ENCODE measurements at regions not wholly inside any gene's neighbourhood (a gene's known extent, or its start where the extent isn't known, plus 50 kb on each side); places are given as distances from the start of the nearest gene placed in this dataset.

DNA sequence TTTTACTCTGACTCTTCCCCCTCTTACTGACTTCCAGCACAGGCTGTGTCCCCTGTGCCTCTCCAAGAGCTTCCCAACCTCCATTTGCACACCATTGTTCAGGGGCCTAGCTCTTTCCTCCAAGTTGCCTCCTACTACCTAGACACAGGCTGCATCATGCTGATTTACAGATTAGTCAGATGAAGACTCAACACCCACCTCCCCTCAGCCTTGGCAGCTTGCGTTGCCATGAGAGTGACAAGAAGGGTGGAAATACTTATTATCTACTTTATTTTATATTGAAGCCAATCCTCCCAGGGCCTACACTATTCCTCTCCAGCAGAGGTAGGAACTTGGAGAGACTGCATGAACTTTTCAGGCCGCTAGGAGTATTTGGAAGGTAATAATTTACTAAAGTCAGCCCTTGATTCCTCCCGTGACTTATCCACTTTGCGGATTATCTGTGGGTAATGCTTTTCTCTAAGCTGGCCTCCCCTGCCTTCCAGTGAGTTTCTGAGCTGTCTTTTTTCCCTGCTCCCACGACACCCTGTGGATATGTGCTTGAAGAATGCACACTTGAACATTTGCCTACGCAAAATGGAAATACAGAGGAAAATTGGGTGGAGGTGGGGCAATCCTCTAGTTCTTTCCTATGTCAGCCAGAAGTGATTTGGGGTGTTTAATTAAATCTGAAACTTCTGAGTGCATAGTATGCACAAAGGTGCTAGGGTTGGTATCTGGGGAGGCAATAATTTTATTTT, 74.1 kb upstream of the TMEM164 start:
- Mint-ChIP-seq H3K27ac (no peak overlapping the region), H3K4me1 (peaks cover 20% of the 10 kb centered on the region), H3K9me3 (no peaks in the 10 kb centered on the region), H3K4me3 (no peak overlapping the region), H3K36me3 (ENCODE audit: low read depth) (no peaks in the 10 kb centered on the region), H3K27me3 (ENCODE audit: low read depth) (no peaks in the 10 kb centered on the region)
- TF ChIP-seq, protein P1, sequence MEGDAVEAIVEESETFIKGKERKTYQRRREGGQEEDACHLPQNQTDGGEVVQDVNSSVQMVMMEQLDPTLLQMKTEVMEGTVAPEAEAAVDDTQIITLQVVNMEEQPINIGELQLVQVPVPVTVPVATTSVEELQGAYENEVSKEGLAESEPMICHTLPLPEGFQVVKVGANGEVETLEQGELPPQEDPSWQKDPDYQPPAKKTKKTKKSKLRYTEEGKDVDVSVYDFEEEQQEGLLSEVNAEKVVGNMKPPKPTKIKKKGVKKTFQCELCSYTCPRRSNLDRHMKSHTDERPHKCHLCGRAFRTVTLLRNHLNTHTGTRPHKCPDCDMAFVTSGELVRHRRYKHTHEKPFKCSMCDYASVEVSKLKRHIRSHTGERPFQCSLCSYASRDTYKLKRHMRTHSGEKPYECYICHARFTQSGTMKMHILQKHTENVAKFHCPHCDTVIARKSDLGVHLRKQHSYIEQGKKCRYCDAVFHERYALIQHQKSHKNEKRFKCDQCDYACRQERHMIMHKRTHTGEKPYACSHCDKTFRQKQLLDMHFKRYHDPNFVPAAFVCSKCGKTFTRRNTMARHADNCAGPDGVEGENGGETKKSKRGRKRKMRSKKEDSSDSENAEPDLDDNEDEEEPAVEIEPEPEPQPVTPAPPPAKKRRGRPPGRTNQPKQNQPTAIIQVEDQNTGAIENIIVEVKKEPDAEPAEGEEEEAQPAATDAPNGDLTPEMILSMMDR (IDR thresholded peaks at IDR 0.05; ENCODE audit: unreplicated experiment in 3 of 3): no peak

DNA sequence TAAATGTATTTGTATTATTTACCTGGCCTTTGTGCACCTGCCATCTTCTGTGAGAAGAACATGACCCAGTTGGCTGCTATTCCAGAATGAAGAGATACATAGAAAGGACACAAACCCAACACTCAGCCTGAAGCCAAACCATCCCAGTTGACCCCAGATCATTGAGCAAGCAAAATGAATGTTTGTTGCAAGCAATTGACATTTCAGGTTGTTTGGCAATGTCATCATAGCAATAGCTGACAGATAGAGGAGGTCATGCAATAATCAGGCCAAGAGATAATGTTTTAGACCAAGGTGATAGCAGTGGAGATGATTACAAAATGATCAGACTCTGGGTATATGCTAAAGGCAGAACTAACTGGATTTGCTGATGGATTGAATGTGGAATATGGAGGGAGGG, 71.2 kb upstream of the TMEM164 start:
- Mint-ChIP-seq H3K9me3 (no peaks in the 10 kb centered on the region), H3K27ac (no peak overlapping the region), H3K27me3 (ENCODE audit: low read depth) (no peaks in the 10 kb centered on the region), H3K36me3 (ENCODE audit: low read depth) (no peaks in the 10 kb centered on the region), H3K4me3 (no peak overlapping the region), H3K4me1 (peaks cover 29% of the 10 kb centered on the region)
- TF ChIP-seq, protein P1 (IDR thresholded peaks at IDR 0.05; ENCODE audit: unreplicated experiment in 3 of 3): no peak

DNA sequence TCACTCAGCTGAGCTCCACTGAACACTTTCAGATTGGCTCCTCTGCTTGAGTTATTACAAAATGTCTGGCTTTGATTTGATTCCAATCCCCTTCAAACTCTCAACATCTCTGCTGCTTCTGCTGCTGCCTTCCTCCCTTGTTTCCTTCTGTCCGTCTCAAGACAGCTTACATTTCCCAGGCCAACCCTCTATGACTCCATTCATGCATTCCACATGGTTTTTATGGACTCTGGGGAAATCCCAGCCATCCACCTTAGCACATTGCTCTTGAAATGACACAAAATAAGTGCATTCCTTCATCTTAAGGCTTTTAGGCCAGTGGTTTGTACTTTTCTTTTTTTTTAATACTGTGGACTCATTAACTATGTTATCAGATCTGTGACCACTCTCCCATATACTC, 68.5 kb upstream of the TMEM164 start:
- TF ChIP-seq, protein P1 (IDR thresholded peaks at IDR 0.05; ENCODE audit: unreplicated experiment in 3 of 3): no peak
- H3K9me3 Mint-ChIP-seq: no peaks in the 10 kb centered on the region
- no peaks in the 10 kb centered on the region for H3K27me3 Mint-ChIP-seq (ENCODE audit: low read depth)
- no peaks in the 10 kb centered on the region for H3K36me3 Mint-ChIP-seq (ENCODE audit: low read depth)
- H3K4me1 Mint-ChIP-seq: peaks cover 9% of the 10 kb centered on the region
- H3K27ac Mint-ChIP-seq: no peak overlapping the region
- H3K4me3 Mint-ChIP-seq: no peak overlapping the region

DNA sequence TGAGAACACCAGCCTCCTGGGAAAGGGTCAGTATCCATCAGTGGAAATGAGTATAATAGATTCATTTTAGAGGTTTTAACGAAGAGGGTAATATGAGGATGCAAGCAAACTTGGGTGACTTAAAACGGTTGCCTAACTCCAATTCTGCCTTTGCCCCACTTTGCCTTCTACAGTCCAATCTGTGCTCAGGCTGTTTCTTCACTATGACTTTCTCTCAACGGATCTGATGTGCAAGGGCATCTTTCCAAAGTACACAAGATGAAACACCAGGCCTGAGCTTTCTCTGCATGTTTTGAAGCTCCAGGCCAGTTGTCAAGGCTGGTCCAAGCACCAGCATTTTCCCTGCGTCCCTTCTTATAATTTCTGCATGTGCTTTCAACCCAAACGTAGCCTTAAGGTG, 68.0 kb upstream of the TMEM164 start:
- Mint-ChIP-seq H3K4me1 (peaks cover 9% of the 10 kb centered on the region), H3K4me3 (no peak overlapping the region), H3K36me3 (ENCODE audit: low read depth) (no peaks in the 10 kb centered on the region), H3K9me3 (no peaks in the 10 kb centered on the region), H3K27me3 (ENCODE audit: low read depth) (no peaks in the 10 kb centered on the region), H3K27ac (no peak overlapping the region)
- TF ChIP-seq, protein P1 (IDR thresholded peaks at IDR 0.05; ENCODE audit: unreplicated experiment in 3 of 3): no peak

DNA sequence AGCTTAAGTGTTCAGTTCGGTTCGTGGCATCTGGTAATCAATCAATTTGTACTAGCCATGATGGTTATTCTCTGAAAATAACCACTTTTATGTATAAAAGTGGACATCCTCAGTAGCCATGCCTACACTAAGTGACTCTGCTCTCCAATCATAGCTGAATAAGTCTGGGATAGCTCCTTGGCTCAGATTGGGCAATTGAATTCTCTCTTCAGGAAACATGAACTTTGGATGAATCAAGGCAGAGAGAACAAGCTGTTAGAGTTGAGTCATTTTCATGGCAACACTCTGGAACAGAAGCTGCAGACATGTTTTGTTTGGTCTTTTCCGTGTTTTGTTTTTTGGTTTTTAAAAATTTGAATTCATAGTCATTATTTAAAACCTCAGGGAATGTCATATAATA, 66.8 kb upstream of the TMEM164 start:
- Mint-ChIP-seq H3K4me1 (peaks cover 9% of the 10 kb centered on the region), H3K4me3 (no peak overlapping the region), H3K9me3 (no peaks in the 10 kb centered on the region), H3K36me3 (ENCODE audit: low read depth) (no peaks in the 10 kb centered on the region), H3K27ac (no peak overlapping the region), H3K27me3 (ENCODE audit: low read depth) (no peaks in the 10 kb centered on the region)
- TF ChIP-seq, protein P1 (IDR thresholded peaks at IDR 0.05; ENCODE audit: unreplicated experiment in 3 of 3): no peak

DNA sequence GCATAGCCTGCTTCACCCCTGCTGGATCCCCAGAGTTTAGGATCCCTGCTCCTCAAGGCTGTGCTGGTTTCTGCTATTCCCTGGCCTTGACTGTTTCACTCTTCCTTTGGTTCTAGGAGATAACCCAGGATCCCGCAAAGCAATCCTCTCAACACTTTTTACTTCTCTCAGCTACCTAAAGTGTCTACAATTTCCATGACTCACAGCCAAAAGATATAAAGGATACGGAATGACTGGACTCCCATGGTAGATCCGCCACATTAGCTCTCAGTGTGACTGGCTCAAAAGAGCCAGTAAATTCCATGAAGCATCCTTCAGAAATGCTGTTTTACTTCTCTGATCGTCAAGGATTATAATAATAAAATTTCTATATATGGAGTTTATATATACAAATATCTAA, 66.3 kb upstream of the TMEM164 start:
- Mint-ChIP-seq H3K9me3 (no peaks in the 10 kb centered on the region), H3K36me3 (ENCODE audit: low read depth) (no peaks in the 10 kb centered on the region), H3K4me1 (peaks cover 9% of the 10 kb centered on the region), H3K4me3 (no peak overlapping the region), H3K27me3 (ENCODE audit: low read depth) (no peaks in the 10 kb centered on the region), H3K27ac (no peak overlapping the region)
- TF ChIP-seq, protein P1 (IDR thresholded peaks at IDR 0.05; ENCODE audit: unreplicated experiment in 3 of 3): no peak

All from nephron (organoid).